Pancreas (tissue), 10 donors: ENCODE measurements at regions not wholly inside any gene's neighbourhood (a gene's known extent, or its start where the extent isn't known, plus 50 kb on each side); places are given as distances from the start of the nearest gene placed in this dataset.

Experiments used
- ATAC-seq, 4 donors: fragments of 200-7000 bp; cut with Tn5 transposase; one replicate each; pipeline versions ENCODE4 v1.8.0 to v1.9.1; 2020; ENCODE audit warnings: mild to moderate bottlenecking in 4 of 4, moderate library complexity in 4 of 4
- DNase-seq, 6 donors: peaks; one replicate each; pipeline ENCODE4 v3.0.0-alpha.2; 2020
- FAIRE-seq: peaks from 2 replicates; lab custom pipeline; 2012; peaks lifted over from hg19 to GRCh38; lab: Jason Lieb, UNC
- H3K27ac ChIP-seq, 4 donors: fragments of 200-600 bp; sonication (generic); 1 replicate in 3 of 4; 2 replicates in 1 of 4; pipeline versions ENCODE4 v1.5.0 to v1.8.0; 2020
- H3K27me3 ChIP-seq, 4 donors: fragments of 200-600 bp; one replicate each; pipeline ENCODE4 v1.8.0; 2021
- H3K36me3 ChIP-seq, 3 donors: fragments of 200-600 bp; sonication (generic) in 1 of 3; one replicate each; pipeline versions ENCODE4 v1.5.0 to v1.8.0; 2020 to 2021
- H3K4me1 ChIP-seq, 3 donors: fragments of 200-600 bp; one replicate each; pipeline ENCODE4 v1.8.0; 2021
- H3K4me3 ChIP-seq, 4 donors: fragments of 200-600 bp; sonication (generic) in 2 of 4; one replicate each; pipeline versions ENCODE4 v1.5.0 to v1.8.0; 2020 to 2021
- H3K9me3 ChIP-seq, 4 donors: fragments of 200-600 bp; one replicate each; pipeline ENCODE4 v1.8.0; 2021
- WGBS, 2 donors: extraction: QIAGEN DNeasy Blood & Tissue Kit; methylation state at CpG; one replicate each; pipeline ENCODE4 v1.1.7; 2013; 5-methylcytosine and 5-hydroxymethylcytosine counted together
- intact Hi-C, 3 donors: fragments of 100-400 bp; cut with DNase I; formaldehyde crosslinking; loops; one replicate each; pipeline versions ENCODE4 v1.11.1 to v1.14.2; 2022
- TF ChIP-seq, protein P1 (sequence below), 4 donors: fragments of 200-600 bp; sonication (generic) in 3 of 4; IDR thresholded peaks; one replicate each; pipeline versions ENCODE4 v1.5.0 to v1.8.0; 2021; ENCODE audit warnings: antibody characterized with exemption in 4 of 4
- donor health status: healthy with polysubstance abuse.
- donor health status: DM: no; HTN: no; CAD: no; lungs with moderate emphysema.
- donor health status: DM: no; HTN: no; CAD: no.
- donor health status: control.
- donor health status: control.
- donor health status: Bipolar disorder and iron deficiency.
- donor health status: DM: yes; HTN: yes; CAD: no.
- donor health status: DM: no; HTN: no; CAD: no.
- donor health status: DM: no; HTN: no; CAD: no.
- donor health status: DM: yes; HTN: yes; CAD: no.

DNA sequence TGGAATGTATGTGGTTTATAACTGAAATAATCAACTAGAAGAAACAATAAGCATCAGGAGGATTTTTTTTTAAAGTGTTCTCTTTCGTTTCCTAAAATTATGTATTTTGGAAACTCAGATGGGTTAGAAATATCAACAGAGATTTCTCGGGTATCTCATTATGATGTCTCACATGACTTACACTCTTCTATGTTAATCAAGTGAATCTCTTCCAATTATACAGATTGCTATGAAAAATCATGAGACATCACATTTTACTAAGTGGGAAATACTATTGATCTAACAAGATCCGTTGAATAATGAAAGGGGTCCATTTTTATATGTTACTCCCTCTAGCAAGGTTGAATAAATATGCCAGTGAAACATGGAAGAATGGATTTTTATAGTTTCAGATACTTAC lies 54.7 kb upstream of the NRIP1 start:
- Histone ChIP-seq H3K4me1 (peaks cover 14 to 21% (median 17%) of the 10 kb centered on the region in 3 donors), H3K27me3 (no peaks in the 10 kb centered on the region), H3K36me3 (no peaks in the 10 kb centered on the region), H3K4me3 (no peak overlapping the region), H3K9me3 (no peaks in the 10 kb centered on the region), H3K27ac (no peak overlapping the region)
- ATAC-seq: no peak
- TF ChIP-seq, protein P1, sequence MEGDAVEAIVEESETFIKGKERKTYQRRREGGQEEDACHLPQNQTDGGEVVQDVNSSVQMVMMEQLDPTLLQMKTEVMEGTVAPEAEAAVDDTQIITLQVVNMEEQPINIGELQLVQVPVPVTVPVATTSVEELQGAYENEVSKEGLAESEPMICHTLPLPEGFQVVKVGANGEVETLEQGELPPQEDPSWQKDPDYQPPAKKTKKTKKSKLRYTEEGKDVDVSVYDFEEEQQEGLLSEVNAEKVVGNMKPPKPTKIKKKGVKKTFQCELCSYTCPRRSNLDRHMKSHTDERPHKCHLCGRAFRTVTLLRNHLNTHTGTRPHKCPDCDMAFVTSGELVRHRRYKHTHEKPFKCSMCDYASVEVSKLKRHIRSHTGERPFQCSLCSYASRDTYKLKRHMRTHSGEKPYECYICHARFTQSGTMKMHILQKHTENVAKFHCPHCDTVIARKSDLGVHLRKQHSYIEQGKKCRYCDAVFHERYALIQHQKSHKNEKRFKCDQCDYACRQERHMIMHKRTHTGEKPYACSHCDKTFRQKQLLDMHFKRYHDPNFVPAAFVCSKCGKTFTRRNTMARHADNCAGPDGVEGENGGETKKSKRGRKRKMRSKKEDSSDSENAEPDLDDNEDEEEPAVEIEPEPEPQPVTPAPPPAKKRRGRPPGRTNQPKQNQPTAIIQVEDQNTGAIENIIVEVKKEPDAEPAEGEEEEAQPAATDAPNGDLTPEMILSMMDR (IDR thresholded peaks at IDR 0.05): no peak
- WGBS, 2 donors: 82 to 85% methylated on average over 3 of the region's 3 CpGs
- intact Hi-C loops: no loop called here
- no peak for DNase-seq
- no peak for FAIRE-seq

DNA sequence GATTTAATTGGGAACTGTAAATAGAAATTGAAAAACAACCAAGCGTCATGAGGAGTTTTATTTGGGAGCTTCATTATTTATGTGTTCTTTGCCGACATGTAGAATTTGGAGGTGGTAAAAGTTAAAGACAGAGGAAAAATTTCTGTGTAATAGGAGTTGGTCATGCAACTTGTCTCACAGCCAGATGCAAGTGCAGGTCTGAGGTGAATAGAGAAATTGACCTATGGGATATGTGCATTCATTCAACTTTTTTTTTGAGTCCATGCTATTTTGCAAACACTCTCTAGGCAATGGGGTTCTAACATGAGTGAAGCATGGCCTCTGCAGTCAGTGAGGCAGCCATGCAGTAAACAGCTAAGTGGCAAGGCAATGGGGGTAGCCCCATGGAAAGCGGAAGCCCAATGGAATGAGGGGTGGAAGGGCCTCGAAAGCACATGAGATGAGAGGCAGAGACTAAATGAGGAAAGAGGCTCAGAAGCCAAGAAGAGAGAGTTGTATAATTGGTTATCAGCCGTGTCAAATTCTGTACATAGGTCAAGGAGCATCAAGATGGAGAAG lies 56.4 kb upstream of the NRIP1 start:
- 70 to 71% methylated on average over 5 of the region's 5 CpGs for WGBS, 2 donors
- no peaks in the 10 kb centered on the region for H3K36me3 ChIP-seq
- TF ChIP-seq, protein P1 (IDR thresholded peaks at IDR 0.05): no peak
- intact Hi-C loops: loop anchor here in 1 of 3 donors (10.0 kb wide), 1 partner anchor 46 kb away; no protein-coding TSS in a partner anchor
- no peaks in the 10 kb centered on the region for H3K27me3 ChIP-seq
- ATAC-seq (peak in 1 of 4 donors; percentile 61), DNase-seq (no peak), FAIRE-seq (no peak)
- H3K4me1 ChIP-seq: peaks cover 14 to 21% (median 17%) of the 10 kb centered on the region in 3 donors
- peak overlapping the region in 1 of 4 donors; percentile 3 for H3K4me3 ChIP-seq
- peak overlapping the region; percentile 67 to 83 (median 72) for H3K27ac ChIP-seq
- no peaks in the 10 kb centered on the region for H3K9me3 ChIP-seq

DNA sequence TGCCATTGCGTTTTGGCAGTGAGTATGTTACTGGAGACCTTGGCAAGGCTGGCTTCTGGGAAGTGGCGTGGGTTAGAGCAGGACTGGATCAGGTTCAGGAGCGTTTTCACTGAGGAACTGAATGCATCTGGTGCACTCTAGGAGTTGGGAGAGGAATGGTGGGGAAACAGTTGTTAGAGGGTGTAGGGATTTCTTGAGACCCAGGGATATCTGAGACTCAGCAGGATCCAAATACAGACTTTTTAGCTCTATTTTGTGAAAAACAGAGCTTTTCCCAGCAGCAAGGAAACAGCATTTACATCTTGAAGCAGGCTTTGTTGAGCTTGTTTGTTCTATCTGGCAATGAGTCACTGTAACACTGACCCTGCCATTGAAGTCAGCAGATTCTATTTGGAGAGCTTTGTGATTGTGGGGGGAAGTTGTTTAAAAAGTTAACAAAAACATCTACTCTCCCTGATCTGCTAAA lies 56.9 kb upstream of the NRIP1 start:
- 24 to 28% methylated on average over 3 of the region's 3 CpGs for WGBS, 2 donors
- no peaks in the 10 kb centered on the region for H3K9me3 ChIP-seq
- H3K27ac ChIP-seq: peak overlapping the region; percentile 67 to 83 (median 72)
- intact Hi-C loops: loop anchor here in 1 of 3 donors (10.0 kb wide), 1 partner anchor 47 kb away; no protein-coding TSS in a partner anchor
- no peaks in the 10 kb centered on the region for H3K36me3 ChIP-seq
- peak overlapping the region in 2 of 4 donors; percentile 3 to 6 for H3K4me3 ChIP-seq
- TF ChIP-seq, protein P1 (IDR thresholded peaks at IDR 0.05): no peak
- DNase-seq: peak; percentile 38 to 85 (median 75)
- H3K4me1 ChIP-seq: peaks cover 14 to 21% (median 17%) of the 10 kb centered on the region in 3 donors
- FAIRE-seq: no peak
- no peaks in the 10 kb centered on the region for H3K27me3 ChIP-seq
- peak; percentile 91 to 95 (median 93) for ATAC-seq

DNA sequence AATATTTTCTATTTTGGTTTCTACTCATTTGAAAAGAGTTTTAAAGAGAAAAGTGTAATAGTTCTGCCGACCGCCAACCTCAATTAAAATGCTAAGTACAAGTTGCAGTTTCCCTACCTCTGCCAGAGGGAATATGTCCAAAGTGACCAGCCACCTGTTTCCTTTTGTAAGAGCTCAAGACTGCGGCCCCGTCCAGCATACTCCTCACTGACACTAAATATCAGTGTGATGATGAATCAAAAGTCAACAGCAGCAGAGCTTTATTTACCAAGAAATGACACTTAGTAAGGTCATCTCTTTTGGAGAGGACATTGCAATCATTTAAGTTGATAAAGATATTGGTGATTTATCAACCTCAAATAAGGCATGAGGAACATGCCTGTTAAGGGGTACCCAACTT lies 57.4 kb upstream of the NRIP1 start:
- 26 to 28% methylated on average over 4 of the region's 4 CpGs for WGBS, 2 donors
- no peaks in the 10 kb centered on the region for H3K27me3 ChIP-seq
- peaks cover 14 to 21% (median 17%) of the 10 kb centered on the region in 3 donors for H3K4me1 ChIP-seq
- no peaks in the 10 kb centered on the region for H3K36me3 ChIP-seq
- no peaks in the 10 kb centered on the region for H3K9me3 ChIP-seq
- TF ChIP-seq, protein P1 (IDR thresholded peaks at IDR 0.05): no peak
- FAIRE-seq: no peak
- peak overlapping the region; percentile 67 to 83 (median 72) for H3K27ac ChIP-seq
- H3K4me3 ChIP-seq: peak overlapping the region in 2 of 4 donors; percentile 3 to 6
- ATAC-seq: peak; percentile 44 to 73 (median 66)
- intact Hi-C loops: loop anchor here in 1 of 3 donors (10.0 kb wide), 1 partner anchor 47 kb away; no protein-coding TSS in a partner anchor
- DNase-seq: peak in 3 of 6 donors; percentile 18 to 30 (median 29)

DNA sequence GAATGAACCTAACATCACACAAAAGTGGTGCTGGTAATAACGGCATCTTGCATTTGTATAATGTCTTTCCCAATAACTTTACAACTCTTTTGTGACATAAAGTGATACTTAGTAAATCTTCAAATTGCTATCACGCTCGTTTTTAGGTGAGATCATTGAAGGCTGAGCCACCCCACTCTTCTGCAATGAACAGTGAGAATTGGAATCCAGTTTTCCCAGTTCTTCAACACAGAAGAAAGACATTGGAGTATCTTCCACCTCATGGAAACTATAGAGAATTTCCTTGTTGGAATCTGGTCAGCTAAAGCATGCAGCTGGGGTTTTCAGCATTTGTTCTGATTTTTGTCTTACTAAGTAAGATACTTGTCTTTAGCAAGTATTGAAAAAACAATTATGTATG lies 59.9 kb upstream of the NRIP1 start:
- intact Hi-C loops: loop anchor here in 1 of 3 donors (10.0 kb wide), 1 partner anchor 50 kb away; no protein-coding TSS in a partner anchor
- no peaks in the 10 kb centered on the region for H3K9me3 ChIP-seq
- H3K4me1 ChIP-seq: peaks cover 14 to 26% (median 17%) of the 10 kb centered on the region in 3 donors
- TF ChIP-seq, protein P1 (IDR thresholded peaks at IDR 0.05): no peak
- FAIRE-seq: no peak
- DNase-seq: no peak
- H3K36me3 ChIP-seq: no peaks in the 10 kb centered on the region
- H3K4me3 ChIP-seq: no peak overlapping the region
- no peaks in the 10 kb centered on the region for H3K27me3 ChIP-seq
- 88 to 89% methylated on average over 3 of the region's 3 CpGs for WGBS, 2 donors
- no peak for ATAC-seq
- H3K27ac ChIP-seq: no peak overlapping the region
